WTC11 (cell line): ENCODE measurements at regions not wholly inside any gene's neighbourhood (a gene's known extent, or its start where the extent isn't known, plus 50 kb on each side); places are given as distances from the start of the nearest gene placed in this dataset.

Experiments used
- ATAC-seq: fragments of 200-7000 bp; cut with Tn5 transposase; 2 replicates; pipeline ENCODE4 v1.10.0; 2021; ENCODE audit warnings: mild to moderate bottlenecking, moderate library complexity
- CTCF ChIA-PET: fragments of 300-600 bp; sonication (Branson Sonifier 250); formaldehyde crosslinking; loops from one replicate; lab custom pipeline; 2021; ENCODE audit warnings: antibody characterized with exemption; lab: Charles Lee
- POLR2A ChIA-PET: fragments of 350-600 bp; sonication (Branson Sonifier 250); formaldehyde crosslinking; loops from one replicate; lab custom pipeline; 2021; ENCODE audit warnings: antibody characterized with exemption; lab: Charles Lee
- DNase-seq: peaks from one replicate; pipeline ENCODE4 v3.0.0; 2021; ENCODE audit warnings: low spot score
- H3K27ac Mint-ChIP-seq: 2 replicates; pipeline ENCODE4 v1.8.0; 2021; ENCODE audit warnings: mixed read lengths
- H3K27me3 Mint-ChIP-seq: 2 replicates; pipeline ENCODE4 v1.8.0; 2021; ENCODE audit warnings: low read depth, mild to moderate bottlenecking, moderate library complexity, mixed read lengths
- H3K36me3 Mint-ChIP-seq: 2 replicates; pipeline ENCODE4 v1.8.0; 2021; ENCODE audit warnings: mixed read lengths
- H3K4me1 Mint-ChIP-seq: 2 replicates; pipeline ENCODE4 v1.8.0; 2022; ENCODE audit warnings: mixed read lengths
- H3K4me3 Mint-ChIP-seq: 2 replicates; pipeline ENCODE4 v1.8.0; 2021; ENCODE audit warnings: mild to moderate bottlenecking, moderate library complexity, mixed read lengths
- H3K9me3 Mint-ChIP-seq: 2 replicates; pipeline ENCODE4 v1.8.0; 2021; ENCODE audit warnings: mixed read lengths
- ATF1 ChIP-seq: sonication (generic); formaldehyde crosslinking; IDR thresholded peaks from 2 replicates; pipeline ENCODE4 v1.8.1; 2023; ENCODE audit warnings: mild to moderate bottlenecking, moderate library complexity, missing genetic modification reagents
- FOXP4 ChIP-seq: sonication (generic); formaldehyde crosslinking; IDR thresholded peaks from 2 replicates; pipeline ENCODE4 v1.8.0; 2022; ENCODE audit warnings: mild to moderate bottlenecking, missing genetic modification reagents
- IRF2 ChIP-seq: sonication (generic); formaldehyde crosslinking; IDR thresholded peaks from 2 replicates; pipeline ENCODE4 v1.8.0; 2022; ENCODE audit warnings: low read depth, missing genetic modification reagents, borderline replicate concordance
- NFATC4 ChIP-seq: fragments of 250-450 bp; sonication (Bioruptor Pico); IDR thresholded peaks from 2 replicates; pipeline ENCODE4 v1.9.0; 2021; ENCODE audit warnings: mild to moderate bottlenecking
- NFE2L1 ChIP-seq: sonication (generic); formaldehyde crosslinking; IDR thresholded peaks from 2 replicates; pipeline ENCODE4 v1.8.1; 2023; ENCODE audit warnings: missing genetic modification reagents
- NR1H2 ChIP-seq: sonication (generic); formaldehyde crosslinking; IDR thresholded peaks from 2 replicates; pipeline ENCODE4 v1.9.0; 2021; ENCODE audit warnings: mild to moderate bottlenecking, moderate library complexity, missing genetic modification reagents
- NR3C1 ChIP-seq: sonication (generic); formaldehyde crosslinking; conservative IDR thresholded peaks from 2 replicates; pipeline ENCODE4 v1.8.1; 2023; ENCODE audit warnings: low read depth, mild to moderate bottlenecking, missing genetic modification reagents
- PRDM15 ChIP-seq: sonication (generic); formaldehyde crosslinking; IDR thresholded peaks from 2 replicates; pipeline ENCODE4 v1.8.0; 2022; ENCODE audit warnings: missing genetic modification reagents
- PRRX2 ChIP-seq: fragments of 250-450 bp; sonication (Bioruptor Pico); IDR thresholded peaks from 2 replicates; pipeline ENCODE4 v1.8.0; 2021; ENCODE audit warnings: mild to moderate bottlenecking
- SP1 ChIP-seq: sonication (generic); formaldehyde crosslinking; conservative IDR thresholded peaks from 2 replicates; pipeline ENCODE4 v1.8.1; 2022; ENCODE audit warnings: missing genetic modification reagents
- ZNF219 ChIP-seq: sonication (generic); formaldehyde crosslinking; IDR thresholded peaks from 2 replicates; pipeline ENCODE4 v1.8.0; 2023; ENCODE audit warnings: missing genetic modification reagents, mild to moderate bottlenecking, borderline replicate concordance
- ZNF425 ChIP-seq: fragments of 250-450 bp; sonication (Bioruptor Pico); conservative IDR thresholded peaks from 2 replicates; pipeline ENCODE4 v1.9.0; 2021; ENCODE audit warnings: mild to moderate bottlenecking
- TF ChIP-seq, protein P1 (sequence below): sonication (generic); formaldehyde crosslinking; IDR thresholded peaks from 2 replicates; pipeline ENCODE4 v1.8.0; 2022; ENCODE audit warnings: mild to moderate bottlenecking, missing genetic modification reagents
- TF ChIP-seq, protein P2 (sequence below): sonication (generic); formaldehyde crosslinking; IDR thresholded peaks from 2 replicates; pipeline ENCODE4 v1.8.1; 2023; ENCODE audit warnings: mild to moderate bottlenecking, moderate library complexity, missing genetic modification reagents

DNA sequence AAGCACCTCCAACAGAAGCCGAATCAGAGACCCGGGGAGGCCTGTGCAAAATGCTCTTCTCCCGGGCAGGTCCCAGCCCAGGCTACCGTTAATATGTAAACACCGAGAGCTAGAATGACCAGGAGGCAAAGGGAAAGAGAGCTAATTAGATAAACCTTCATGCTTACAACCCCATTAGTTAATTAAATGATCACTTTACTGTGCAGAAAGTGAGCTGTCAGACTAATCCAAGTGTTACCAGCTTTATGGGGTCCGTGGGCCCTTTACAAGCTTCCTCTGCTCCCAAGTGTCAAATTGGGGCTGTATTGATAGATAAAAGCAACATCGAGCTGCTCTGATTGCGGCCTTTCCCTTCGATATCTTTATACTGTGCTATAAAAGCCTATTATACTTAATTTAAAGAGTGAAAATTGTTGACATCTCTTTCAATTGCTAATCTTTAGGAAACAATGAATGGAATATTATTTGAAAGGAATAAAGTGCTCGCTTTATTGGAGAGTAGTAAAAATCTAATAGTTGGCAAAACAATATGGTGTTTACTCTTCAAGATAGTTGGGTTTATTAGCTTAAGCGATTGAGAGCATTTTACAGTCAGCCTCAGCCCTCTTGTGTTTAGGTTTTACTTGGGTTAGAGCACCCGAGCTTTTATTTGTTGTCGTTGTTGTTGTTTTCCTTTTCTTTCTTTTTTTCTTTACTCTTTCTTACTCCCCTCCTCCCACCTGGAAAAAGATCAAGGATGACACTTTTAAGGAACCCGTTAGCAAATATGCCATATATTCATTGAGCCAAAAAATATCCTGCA, 189.3 kb upstream of the GPR12 start (continued):
- TF ChIP-seq ATF1 (no peak), NFATC4 (no peak)
- TF ChIP-seq, all 79 proteins: peak for 0

GRCh38 chr13:26948353-26948752, 187.8 kb upstream of the GPR12 start:
- Mint-ChIP-seq H3K27ac (no peak overlapping the region), H3K27me3 (no peaks in the 10 kb centered on the region), H3K4me1 (no peaks in the 10 kb centered on the region; the same call in 1 of the 2 replicates), H3K4me3 (no peak overlapping the region), H3K36me3 (no peaks in the 10 kb centered on the region), H3K9me3 (no peaks in the 10 kb centered on the region)
- DNase-seq (no peak), ATAC-seq (no peak)
- ChIA-PET CTCF (interaction anchor here (0.6 to 3.9 kb wide), 8 partner anchors 18 to 422 kb away, joined by 3 to 77 read pairs (median 6); no protein-coding TSS in a partner anchor), POLR2A (interaction anchor here (0.6 kb wide), 1 partner anchor 36 kb away, joined by 5 read pairs; no protein-coding TSS in a partner anchor)
- TF ChIP-seq PRDM15 (no peak), ZNF219 (CRISPR knock-in tag) (no peak), IRF2 (no peak), SP1 (CRISPR knock-in tag) (no peak), FOXP4 (no peak), PRRX2 (CRISPR knock-in tag) (no peak), NFE2L1 (CRISPR knock-in tag) (no peak), NR1H2 (CRISPR knock-in tag) (no peak), ZNF425 (no peak), NR3C1 (CRISPR knock-in tag) (no peak)
- TF ChIP-seq, protein P1, sequence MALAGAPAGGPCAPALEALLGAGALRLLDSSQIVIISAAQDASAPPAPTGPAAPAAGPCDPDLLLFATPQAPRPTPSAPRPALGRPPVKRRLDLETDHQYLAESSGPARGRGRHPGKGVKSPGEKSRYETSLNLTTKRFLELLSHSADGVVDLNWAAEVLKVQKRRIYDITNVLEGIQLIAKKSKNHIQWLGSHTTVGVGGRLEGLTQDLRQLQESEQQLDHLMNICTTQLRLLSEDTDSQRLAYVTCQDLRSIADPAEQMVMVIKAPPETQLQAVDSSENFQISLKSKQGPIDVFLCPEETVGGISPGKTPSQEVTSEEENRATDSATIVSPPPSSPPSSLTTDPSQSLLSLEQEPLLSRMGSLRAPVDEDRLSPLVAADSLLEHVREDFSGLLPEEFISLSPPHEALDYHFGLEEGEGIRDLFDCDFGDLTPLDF (CRISPR knock-in tag) = no peak
- TF ChIP-seq, protein P2, sequence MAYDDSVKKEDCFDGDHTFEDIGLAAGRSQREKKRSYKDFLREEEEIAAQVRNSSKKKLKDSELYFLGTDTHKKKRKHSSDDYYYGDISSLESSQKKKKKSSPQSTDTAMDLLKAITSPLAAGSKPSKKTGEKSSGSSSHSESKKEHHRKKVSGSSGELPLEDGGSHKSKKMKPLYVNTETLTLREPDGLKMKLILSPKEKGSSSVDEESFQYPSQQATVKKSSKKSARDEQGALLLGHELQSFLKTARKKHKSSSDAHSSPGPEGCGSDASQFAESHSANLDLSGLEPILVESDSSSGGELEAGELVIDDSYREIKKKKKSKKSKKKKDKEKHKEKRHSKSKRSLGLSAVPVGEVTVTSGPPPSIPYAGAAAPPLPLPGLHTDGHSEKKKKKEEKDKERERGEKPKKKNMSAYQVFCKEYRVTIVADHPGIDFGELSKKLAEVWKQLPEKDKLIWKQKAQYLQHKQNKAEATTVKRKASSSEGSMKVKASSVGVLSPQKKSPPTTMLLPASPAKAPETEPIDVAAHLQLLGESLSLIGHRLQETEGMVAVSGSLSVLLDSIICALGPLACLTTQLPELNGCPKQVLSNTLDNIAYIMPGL (CRISPR knock-in tag) = no peak
